ENCODE measurements at regions not wholly inside any gene's neighbourhood (a gene's known extent, or its start where the extent isn't known, plus 50 kb on each side); places are given as distances from the start of the nearest gene placed in this dataset.

DNA sequence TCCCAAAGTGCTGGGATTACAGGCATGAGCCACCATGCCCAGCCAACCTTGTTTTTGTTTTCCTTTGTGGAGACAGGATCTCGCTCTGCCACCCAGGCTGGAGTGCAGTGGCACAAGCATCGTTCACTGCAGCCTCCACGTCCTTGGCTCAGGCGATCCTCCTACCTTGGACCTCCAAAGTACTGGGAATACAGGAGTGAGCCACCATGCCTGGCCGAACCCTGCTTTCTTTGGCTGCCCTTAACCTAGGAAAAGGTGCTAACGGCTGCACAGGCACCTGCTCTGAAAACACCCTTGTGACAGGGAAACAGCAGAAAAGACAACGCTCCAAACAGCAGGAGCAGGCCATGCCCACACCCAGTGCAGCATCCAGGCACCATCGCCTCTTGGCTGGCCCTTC lies 71.9 kb downstream of the OAT start:
- DNase-seq (ENCODE audit: low spot score) = no peak

DNA sequence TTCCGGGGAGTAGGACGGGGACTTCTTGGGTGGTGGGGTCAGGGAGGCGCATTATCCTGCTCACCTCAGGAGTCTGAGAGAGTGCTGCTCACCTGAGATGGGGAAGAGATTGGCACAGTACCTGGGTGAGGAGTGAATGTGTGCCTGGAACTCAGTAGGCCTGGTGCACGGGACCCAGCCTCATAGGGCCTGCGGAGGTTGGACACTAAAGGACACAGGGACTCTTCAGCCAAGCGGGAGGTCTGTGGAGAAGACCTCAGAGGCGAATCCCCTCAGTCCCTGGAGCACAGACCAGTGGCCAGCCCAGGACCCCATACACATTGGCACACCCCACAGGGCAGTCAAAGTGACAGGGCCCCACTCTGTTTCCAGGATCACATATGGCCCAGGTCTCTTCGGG lies 73.2 kb downstream of the OAT start:
- DNase-seq (ENCODE audit: low spot score) = no peak

DNA sequence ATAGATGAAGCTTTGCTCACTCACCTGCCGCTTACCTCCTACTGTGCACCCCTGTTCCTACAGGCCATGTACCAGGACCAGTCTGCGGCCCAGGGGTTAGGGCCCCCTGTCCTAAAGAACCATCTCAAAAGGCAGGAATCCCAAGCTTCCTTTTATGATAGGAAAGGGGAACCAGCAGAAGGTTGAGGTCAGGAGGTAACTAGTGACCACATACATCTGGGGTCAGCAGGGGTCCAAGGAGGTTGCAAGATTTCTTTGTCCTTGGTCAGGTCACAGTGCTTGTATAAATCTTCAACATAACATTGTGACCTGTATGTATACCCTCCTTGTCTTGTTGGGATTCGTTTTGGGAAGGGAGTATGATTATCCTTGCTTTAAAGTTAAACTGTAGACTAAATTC lies 73.8 kb downstream of the OAT start:
- no peak for DNase-seq (ENCODE audit: low spot score)

DNA sequence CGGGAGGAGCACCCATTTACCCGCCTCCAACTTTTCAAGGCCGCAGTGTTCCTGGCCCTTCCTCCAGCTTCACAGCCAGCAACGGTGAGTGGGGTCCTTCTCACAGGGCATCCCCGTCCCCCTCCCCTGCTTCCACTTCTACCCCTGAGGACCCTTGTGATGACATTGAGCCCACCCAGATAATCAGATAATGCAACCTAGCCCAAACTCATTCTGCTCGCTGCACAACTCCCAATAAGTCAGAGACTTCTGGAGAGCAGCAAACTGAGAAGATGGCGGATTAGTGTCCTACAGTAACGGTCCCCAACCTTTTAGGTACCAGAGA lies 74.5 kb downstream of the OAT start:
- no peak for DNase-seq (ENCODE audit: low spot score)

DNA sequence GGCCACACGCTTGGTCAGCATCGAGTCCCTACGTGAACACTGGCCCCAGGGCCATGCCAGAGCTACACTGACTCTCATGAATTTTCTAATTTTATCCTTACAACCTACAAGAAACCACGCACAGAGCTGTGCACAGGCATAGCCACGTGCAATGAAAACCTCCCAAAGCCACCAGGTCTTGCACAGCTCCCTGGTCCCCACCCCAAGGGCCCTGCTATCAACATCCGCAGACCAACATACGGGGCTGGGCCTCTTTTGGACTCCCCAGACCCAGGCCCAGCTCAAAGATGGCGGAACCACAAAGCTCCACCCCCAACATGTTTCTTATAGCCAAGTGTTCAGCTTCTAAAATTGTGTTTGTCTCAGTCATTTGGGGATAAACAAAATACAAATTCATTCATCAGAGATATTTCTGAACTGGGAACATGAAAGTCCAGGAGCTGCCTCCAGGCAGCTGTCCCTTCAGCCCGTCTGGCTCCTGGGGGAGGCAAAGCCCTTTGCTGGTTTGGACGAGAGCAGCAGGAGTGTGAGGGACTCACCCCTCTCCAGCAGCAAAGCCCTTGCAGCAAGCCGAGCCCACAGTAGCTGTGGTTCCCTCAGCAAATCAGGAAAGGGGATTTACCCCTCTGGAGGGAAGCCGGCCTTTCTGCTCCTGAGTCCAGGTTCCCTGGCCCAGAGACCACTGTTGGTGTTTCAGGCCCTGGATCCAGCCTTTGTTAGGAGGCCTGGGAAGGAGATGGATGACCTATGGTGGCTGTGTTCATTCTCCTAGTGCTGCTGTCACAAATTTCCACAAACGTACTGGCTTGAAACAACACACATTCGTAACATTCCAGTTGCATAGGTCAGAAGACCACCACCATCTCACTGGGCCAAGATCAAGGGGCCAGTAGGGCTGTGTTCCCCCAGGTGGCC lies 75.1 kb downstream of the OAT start:
- DNase-seq (ENCODE audit: low spot score) = no peak

DNA sequence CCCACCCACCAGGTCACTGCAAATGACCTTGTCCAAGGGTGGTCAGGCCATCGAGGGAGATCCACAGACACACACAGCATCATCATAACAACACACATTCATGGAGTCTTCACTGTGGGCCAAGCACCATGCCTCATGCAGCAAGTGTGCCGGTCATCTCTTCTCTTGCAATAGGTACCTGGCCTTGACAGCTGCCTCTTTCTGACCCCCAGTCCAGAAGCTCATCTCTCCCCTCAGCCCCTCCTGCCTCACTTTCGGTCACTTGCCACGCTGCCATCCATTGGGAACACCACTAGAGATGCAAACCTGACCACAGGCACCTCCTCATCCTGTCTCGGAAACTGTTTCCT lies 75.9 kb downstream of the OAT start:
- no peak for DNase-seq (ENCODE audit: low spot score)

DNA sequence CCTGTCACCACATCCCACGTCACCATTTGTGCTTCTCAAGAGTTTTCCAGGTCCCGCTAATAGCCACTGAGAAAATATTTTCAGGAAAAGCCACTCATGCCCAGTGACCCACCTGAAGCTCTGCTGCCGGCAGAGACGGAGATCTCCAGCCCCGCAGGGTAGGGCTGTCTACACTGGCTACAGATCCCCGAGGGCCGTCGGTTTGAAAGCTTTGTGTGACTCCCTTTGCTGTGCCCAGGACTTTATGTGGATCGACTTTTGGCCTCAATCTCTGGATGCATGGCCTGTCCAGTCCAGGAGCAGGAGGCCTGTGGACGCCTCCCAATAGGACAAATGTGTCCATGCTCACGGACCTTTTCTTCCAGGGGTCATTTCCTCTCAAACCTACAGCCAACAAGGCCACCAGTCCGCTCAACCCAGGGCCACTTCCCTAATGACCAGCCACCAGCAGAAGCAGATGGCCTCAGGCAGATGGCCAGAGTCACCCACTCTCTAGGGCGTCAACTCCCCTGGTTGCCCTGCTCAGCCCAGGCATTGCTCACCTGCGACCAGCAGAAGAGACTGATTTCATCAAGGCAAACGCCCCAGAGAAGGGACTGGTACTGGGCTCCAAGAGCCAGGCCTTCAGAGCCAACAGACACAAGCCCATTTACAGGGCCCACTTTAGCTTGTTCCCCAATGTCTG lies 76.4 kb downstream of the OAT start:
- DNase-seq (ENCODE audit: low spot score) = no peak

DNA sequence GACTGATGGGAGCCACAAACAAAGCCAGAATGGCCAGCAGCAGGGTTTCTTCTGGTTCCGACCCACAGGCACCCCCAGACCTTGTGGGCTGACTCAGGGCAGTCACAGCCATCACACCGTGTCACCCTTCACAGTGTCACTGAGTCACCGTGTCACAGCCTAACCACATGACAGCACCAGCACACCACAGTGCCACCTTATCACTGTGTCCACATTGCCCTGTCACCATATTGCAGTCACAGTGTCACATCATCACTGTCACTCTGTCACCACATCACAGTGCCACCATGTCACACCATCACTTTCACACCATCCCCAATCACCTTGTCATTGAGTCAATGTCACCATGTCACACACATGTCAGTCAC lies 77.0 kb downstream of the OAT start:
- no peak for DNase-seq (ENCODE audit: low spot score)

DNA sequence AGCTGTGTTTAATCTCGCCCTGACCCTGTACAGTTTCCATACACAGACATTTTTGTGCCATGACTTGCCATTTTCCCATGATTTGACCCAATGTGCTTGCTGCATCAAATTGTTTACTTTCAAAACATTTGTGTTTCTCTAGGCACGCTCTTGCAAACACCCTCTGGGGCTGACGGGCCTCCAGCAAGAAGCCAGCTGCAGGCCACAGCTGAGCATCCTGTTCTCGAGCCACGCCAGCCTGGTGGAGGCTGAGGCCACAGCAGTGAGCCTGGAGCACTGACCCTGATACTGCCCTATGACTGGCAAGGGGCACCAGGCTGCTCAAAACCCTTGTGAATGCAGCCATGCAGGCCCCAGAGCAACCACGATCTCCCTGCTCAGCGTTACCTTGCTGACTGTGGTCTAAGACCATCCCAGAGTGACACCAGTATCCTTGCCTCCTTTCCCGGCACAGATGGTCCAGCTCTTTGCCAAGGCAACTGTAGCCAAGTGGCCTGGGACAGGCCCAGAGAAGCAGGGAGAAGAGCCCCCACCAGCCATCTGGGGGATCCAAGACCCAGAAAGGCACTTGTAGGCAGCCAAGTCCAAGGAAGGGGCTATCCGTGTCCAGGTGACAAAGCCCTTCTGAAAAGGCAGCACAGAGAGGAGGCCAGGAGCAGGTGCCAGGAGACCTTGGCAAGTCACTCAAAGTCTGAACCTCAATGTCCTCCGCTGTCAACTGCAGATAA lies 78.5 kb downstream of the OAT start:
- peak; percentile 96 for DNase-seq (ENCODE audit: low spot score)

DNA sequence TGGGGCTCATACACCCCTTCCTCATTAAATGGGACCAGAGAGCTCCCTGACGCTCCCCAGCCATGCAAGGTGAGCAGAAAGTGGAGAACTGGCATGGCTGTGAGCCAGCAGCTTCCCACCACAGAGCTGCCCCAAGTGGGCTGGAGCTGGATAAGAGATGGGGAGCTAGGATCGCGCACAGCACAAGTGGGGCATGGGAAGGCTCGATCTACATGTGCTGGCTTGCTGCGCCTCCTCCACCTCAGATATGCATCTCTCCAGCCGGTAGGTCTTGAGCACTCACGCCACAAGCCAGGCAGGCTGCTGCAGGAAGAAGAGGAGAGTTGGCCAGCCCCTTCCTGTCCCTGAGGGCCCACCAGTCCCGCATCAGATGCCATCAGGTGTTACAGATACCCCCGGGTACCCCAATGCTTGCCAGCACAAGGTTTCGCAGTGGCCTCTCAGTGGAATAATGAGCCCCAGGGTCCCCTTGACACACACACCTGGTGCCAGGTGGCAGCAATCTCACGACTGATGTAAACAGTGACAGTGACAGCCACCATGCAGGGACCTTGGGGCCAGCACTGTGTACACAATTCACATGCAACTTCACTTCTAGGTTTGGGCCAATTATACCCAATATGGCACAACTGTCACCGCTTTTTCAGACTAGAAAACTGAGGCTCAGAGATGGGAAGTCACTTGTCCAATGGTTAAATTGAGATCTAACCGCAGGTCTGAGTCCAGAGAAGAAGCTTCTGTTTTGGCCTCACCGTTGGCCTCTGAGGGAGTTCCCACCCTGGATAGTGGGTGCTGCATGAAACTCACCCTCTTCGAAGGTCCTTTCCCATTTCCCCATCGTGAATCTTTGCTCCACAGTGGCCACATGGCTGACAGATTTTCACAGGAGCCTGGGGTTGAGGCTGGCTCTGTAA lies 79.3 kb downstream of the OAT start:
- peak; percentile 32 for DNase-seq (ENCODE audit: low spot score)

DNA sequence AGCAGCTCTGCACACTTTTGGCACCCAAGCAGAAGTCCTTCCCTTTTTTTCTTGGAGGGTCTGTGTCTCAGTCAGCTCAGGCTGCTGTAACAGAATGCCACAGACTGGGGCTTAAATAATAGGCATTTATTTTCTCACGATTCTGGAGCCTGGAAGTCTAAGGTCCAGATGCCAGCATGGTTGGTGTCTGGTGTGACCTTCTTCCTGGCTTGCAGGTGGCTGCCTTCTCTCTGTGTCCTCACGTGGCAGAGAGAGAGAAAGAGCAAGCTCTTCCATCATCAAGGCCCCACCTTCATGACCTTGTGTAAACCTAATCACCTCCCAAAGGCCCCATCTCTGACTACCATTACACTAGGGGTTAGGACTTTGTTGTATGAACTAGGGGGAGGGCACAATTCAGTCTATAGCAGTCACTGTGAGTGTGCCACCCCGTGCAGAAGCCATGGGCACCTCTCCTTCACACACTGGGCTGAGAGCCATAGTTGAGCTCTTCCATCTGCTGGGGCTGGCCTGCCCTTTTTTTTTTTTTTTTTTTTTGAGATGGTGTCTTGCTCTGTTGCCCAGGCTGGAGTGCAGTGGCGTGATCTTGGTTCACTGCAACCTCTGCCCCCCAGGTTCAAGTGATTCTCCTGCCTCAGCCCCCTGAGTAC lies 80.3 kb downstream of the OAT start:
- peak; percentile 84 for DNase-seq (ENCODE audit: low spot score)

DNA sequence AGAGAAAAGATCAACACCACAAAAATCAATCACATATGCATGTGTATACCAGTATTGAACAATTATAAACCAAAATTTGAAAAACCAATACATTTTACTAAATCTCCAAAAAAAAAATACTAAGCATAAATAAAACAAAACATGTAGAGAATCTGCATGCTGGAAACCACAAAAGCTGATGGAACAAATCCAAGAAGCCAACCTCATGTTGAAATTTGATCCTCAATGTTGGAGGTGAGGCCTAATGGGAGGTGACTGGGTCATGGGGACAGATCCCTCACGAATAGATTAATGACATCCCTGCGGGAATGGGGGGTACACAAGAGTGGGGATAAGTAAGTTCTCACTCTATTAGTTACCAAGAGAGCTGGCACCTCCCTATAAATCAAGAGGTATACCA lies 82.5 kb downstream of the OAT start:
- no peak for DNase-seq (ENCODE audit: low spot score)

DNA sequence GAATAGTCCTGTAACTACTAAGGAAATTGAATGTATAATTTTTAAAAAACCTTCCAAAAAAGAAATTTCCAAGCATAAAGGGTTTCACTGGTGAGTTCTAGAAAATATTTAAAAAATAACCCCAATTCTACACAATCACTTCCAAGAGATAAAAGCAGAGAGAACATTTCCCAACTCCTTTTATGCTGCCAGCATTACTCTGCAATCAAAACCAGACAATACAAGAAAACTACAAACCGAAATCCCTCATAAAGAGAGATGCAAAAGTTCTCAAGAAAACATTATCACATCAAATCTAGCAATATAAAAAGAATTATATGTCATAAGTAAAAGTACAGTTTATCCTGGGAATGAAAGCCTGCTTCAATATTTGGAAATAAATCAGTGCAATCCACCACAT lies 84.8 kb downstream of the OAT start:
- no peak for DNase-seq (ENCODE audit: low spot score)

DNA sequence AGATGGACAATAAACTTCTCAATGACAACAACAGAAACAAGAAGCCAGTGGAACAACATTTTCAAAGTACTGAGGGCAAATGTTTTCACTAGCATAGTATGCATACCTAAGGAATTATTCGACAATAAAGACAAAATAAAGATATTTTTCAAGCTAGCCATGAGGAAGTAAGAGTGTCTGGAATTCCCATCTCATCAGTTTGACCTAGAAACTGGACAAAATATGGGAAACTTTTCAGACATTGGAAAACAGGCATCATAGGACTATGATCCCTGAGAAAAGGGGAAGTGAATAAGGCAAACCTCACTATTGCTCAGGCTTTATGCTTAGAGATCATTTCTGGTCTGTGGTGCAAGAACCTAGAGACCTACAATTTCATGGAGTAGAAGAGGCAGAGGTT lies 86.3 kb downstream of the OAT start:
- no peak for DNase-seq (ENCODE audit: low spot score)

DNA sequence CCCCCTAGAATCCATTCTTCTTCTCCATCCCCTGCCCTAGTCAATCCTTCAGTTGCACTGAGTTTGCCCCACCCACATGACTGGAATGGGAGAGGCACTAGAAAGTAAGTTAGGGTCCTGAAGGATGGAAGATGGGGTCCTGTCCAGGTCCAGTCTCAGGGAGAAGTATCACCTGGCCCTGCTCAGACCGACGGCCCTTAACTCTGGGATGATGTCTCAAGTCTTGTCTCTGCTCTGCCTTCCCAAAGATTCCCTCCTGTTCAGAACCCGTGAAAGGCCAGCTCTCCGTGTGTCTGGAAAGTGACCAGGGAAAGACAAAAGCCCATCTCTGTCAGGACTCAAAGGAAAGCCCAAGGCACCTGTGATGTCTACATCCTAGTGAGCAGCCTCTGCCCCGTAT lies 88.8 kb downstream of the OAT start:
- no peak for DNase-seq (ENCODE audit: low spot score)

DNA sequence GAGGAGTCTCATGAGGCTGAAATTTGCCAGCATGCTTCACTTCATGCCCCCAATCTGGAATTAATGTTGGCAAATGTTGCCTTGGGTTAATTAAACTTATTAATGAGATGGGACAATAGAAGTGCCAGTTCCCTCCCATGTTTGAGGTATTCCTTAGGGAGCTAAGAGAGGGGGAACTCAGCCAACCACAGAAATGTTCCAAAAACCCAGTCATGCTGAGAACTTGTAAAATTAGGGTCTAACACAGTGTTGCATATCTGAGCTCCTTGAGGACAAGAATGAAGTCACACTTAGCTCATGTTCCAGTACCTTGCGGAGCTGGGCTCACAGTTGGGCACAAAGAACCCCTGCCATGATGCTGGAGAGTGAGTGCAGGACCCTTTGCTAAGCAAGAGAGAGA lies 89.4 kb downstream of the OAT start:
- no peak for DNase-seq (ENCODE audit: low spot score)

DNA sequence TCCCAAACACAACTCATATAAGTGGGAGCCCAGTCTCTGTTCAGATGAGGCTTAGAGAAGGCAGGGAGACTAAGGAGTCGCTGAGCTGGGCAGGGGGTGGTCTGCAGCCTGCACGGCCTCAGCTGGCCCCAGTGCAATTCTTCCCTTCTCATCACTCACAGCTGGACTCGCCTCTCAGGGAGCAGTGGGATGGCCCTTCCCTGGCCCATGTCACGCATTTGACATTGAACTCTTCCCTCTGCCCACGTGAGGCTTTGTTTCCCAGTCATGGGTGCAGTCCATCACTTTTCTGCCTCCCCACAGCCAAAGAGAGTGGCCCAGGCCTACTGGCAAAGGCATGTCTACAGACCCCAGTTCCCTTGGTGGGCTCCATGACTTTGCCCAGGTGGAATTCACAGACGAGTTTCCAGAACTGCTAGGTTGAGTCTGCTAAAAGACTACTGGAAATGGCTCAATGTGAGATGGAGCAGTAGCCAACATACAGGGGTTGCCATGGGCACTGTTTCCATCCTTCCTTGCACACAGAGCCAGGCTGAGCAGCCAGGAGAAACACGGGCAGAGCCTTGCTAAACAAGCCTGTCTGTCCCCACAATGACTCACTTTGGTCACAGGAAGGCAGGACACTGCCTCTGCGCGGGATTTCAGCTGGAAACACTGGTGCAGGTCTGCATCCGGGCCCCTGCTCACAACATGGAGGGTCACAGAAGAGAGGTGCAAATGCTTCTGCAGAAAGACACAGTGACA lies 90.1 kb downstream of the OAT start:
- no peak for DNase-seq (ENCODE audit: low spot score)

DNA sequence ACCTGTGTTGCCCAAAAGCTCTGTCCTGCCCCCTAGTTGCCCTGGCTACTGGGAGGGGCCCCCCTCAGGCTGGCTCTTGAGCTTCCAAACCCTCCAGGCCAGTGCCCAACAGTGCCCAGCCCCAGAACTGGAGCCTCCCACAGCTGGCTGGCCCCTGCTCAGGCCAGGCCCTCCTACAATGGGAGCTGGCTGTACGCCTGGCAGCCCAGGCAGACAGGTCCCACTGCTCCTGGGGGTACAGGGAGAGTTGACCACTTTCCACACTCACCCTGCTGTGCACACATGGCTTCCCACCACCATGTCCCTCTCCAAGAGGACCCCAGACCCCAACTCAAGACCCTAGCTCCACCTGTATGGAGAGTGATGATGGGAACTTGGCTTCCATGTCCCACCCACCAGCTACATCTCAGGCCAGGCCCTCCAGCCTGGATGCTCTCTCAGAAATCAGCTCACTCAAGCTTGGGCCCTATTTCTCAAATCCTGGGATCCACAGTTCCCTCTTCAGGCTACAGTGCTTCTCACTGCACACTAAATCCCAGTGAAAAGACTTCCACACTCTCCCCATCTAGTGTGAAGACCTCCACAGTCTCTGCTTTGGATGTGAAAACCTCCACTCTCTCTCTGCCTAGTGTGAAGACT lies 92.6 kb downstream of the OAT start:
- no peak for DNase-seq (ENCODE audit: low spot score)

DNA sequence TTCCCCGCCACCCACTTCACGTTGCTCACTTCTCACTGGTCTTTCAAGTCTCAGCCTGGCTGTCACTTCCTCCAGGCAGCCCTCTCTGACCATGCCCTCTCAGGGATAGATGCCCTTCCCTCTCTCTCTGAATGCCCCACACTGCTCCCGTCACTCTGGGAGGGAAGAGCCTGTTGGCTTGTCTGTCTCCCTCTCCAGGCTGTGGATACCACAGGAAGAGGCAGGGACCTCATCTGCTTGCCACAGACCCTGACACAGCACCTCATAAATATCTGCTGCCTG lies 93.1 kb downstream of the OAT start:
- no peak for DNase-seq (ENCODE audit: low spot score)

DNA sequence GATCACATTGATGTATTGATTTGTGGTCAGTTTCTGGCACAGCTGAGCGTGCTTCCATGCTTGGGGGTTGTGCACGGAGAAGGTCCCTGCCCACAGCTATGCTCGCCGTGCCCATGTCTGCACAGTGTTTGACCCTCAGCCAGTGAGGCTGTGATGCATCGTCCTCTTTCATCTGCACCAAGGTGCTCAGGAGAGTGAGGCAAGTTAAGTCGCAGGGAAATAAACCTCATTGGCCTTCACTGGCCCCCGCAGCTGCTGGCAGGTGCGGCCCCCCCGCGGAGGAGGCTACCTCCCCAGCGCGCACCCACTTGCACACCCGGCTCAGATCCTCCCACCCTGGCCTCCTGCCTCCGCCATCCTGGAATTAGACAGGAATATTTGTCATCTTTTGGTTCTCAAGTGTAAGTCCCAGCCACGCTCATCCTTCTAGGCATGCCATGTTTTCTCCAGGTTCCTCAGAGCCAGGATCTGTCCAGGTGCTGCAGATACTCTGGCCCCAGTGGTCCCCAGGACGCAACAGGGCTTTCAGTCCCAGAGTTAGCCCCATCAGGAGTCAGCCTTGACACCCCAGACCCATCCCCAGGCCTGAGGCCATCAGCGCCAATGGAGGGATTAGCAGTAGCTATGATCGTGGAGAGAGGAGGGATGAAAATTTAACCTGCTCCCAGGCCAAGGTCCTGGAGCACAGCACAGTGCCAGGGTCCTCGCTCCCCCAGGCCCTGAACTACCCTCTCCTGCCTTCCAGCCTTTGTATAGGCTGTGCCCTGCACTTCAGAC lies 93.7 kb downstream of the OAT start:
- DNase-seq (ENCODE audit: low spot score) = no peak
